ENCODE measurements at regions not wholly inside any gene's neighbourhood (a gene's known extent, or its start where the extent isn't known, plus 50 kb on each side); places are given as distances from the start of the nearest gene placed in this dataset.

GRCh38 chr7:20267482-20267881 lies 50.3 kb upstream of the MACC1 start:
- DNase-seq (ENCODE audit: insufficient read length, low spot score) (no peak), FAIRE-seq (no peak)
- TF ChIP-seq CTCF (IDR thresholded peaks at IDR 0.05; ENCODE audit: insufficient read depth, missing control alignments), result no peak

GRCh38 chr7:20268824-20269223 lies 51.6 kb upstream of the MACC1 start:
- FAIRE-seq (no peak), DNase-seq (ENCODE audit: insufficient read length, low spot score) (no peak)
- no peak for TF ChIP-seq CTCF (IDR thresholded peaks at IDR 0.05; ENCODE audit: insufficient read depth, missing control alignments)

GRCh38 chr7:20269726-20270125 lies 52.5 kb upstream of the MACC1 start:
- DNase-seq (ENCODE audit: insufficient read length, low spot score), result no peak
- no peak for TF ChIP-seq CTCF (IDR thresholded peaks at IDR 0.05; ENCODE audit: insufficient read depth, missing control alignments)
- FAIRE-seq, result no peak

GRCh38 chr7:20270371-20270770 lies 53.2 kb upstream of the MACC1 start:
- no peak for DNase-seq (ENCODE audit: insufficient read length, low spot score)
- TF ChIP-seq CTCF (IDR thresholded peaks at IDR 0.05; ENCODE audit: insufficient read depth, missing control alignments), result no peak
- FAIRE-seq, result no peak

GRCh38 chr7:20270867-20271266 lies 53.7 kb upstream of the MACC1 start:
- FAIRE-seq, result no peak
- TF ChIP-seq CTCF (IDR thresholded peaks at IDR 0.05; ENCODE audit: insufficient read depth, missing control alignments), result no peak
- DNase-seq (ENCODE audit: insufficient read length, low spot score), result no peak

- no peak for TF ChIP-seq CTCF (IDR thresholded peaks at IDR 0.05; ENCODE audit: insufficient read depth, missing control alignments)
- FAIRE-seq, result no peak
- DNase-seq (ENCODE audit: insufficient read length, low spot score), result no peak
Measured at GRCh38 chr7:20275637-20276036, 55.1 kb upstream of the ITGB8 start.

- FAIRE-seq (no peak), DNase-seq (ENCODE audit: insufficient read length, low spot score) (no peak)
- TF ChIP-seq CTCF (IDR thresholded peaks at IDR 0.05; ENCODE audit: insufficient read depth, missing control alignments), result no peak
Measured at GRCh38 chr7:20276705-20277472, 53.8 kb upstream of the ITGB8 start.

Measured in D721Med (cell line).